ENCODE measurements at regions not wholly inside any gene's neighbourhood (a gene's known extent, or its start where the extent isn't known, plus 50 kb on each side); places are given as distances from the start of the nearest gene placed in this dataset.

DNA sequence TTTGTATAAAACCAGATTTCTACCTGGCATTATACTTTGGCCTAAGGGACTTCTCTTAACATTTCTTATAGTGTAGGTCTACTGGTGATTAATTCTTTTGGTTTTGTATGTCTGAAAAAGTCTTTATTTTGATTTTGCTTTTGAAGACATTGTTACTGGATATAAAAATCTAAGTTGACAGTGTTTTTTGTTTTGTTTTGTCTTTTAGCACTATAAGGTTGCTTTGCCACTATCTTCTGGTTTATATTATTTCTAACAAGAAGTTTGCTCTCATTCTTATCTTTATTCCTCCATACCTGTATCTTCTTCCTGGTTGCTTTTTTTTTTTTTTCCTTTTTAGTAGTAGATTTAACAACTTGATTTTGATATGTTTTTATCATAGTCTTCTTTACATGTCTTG is 76.0 kb downstream of the ING2 start:
- Mint-ChIP-seq H3K27me3 (ENCODE audit: unreplicated experiment) (no peaks in the 10 kb centered on the region), H3K36me3 (ENCODE audit: insufficient read depth, unreplicated experiment) (no peaks in the 10 kb centered on the region), H3K9me3 (ENCODE audit: low read depth, unreplicated experiment) (no peaks in the 10 kb centered on the region), H3K4me3 (ENCODE audit: low read depth, unreplicated experiment) (no peak overlapping the region), H3K4me1 (ENCODE audit: low read depth, unreplicated experiment) (no peaks in the 10 kb centered on the region), H3K27ac (ENCODE audit: unreplicated experiment) (no peak overlapping the region)
- DNase-seq = no peak
- no TSS peak for BruUV-seq (replicated peaks)
- intact Hi-C loops (cut with micrococcal nuclease; ENCODE audit: unreplicated experiment) = no loop called here
- TF ChIP-seq CTCF (IDR thresholded peaks at IDR 0.05; ENCODE audit: unreplicated experiment) = no peak
- CTCF ChIA-PET = no interaction called here

- H3K4me1 Mint-ChIP-seq (ENCODE audit: low read depth, unreplicated experiment) = no peaks in the 10 kb centered on the region
- H3K4me3 Mint-ChIP-seq (ENCODE audit: low read depth, unreplicated experiment) = no peak overlapping the region
- no peaks in the 10 kb centered on the region for H3K27me3 Mint-ChIP-seq (ENCODE audit: unreplicated experiment)
- no peak overlapping the region for H3K27ac Mint-ChIP-seq (ENCODE audit: unreplicated experiment)
- intact Hi-C loops (cut with micrococcal nuclease; ENCODE audit: unreplicated experiment) = no loop called here
- no peak for TF ChIP-seq CTCF (IDR thresholded peaks at IDR 0.05; ENCODE audit: unreplicated experiment)
- DNase-seq = no peak
- no TSS peak for BruUV-seq (replicated peaks)
- H3K36me3 Mint-ChIP-seq (ENCODE audit: insufficient read depth, unreplicated experiment) = no peaks in the 10 kb centered on the region
- CTCF ChIA-PET = no interaction called here
- H3K9me3 Mint-ChIP-seq (ENCODE audit: low read depth, unreplicated experiment) = no peaks in the 10 kb centered on the region
Measured at GRCh38 chr4:183586824-183587223, 72.2 kb downstream of the RWDD4 start.

GRCh38 chr4:183588169-183588675 is 70.8 kb downstream of the RWDD4 start:
- TF ChIP-seq CTCF (IDR thresholded peaks at IDR 0.05; ENCODE audit: unreplicated experiment) = no peak
- CTCF ChIA-PET = no interaction called here
- no peaks in the 10 kb centered on the region for H3K36me3 Mint-ChIP-seq (ENCODE audit: insufficient read depth, unreplicated experiment)

DNA sequence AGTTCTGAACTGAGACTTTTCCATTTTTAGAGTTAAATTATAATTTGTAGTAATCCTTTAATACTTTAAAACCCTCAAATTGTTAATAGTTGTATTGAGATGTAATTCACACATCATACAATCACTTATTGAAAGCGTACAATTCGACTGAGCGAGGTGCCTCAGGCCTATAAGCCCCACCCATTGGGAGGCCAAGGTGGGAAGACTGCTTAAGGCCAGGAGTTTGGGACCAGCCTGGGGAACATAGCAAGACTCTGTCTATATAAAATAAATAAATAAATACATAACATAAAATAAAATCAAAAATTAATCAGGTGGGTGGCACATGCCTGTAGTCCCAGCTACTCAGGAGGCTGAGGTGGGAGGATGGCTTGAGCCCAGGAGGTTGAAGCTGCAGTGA is 70.3 kb downstream of the RWDD4 start:
- CTCF ChIA-PET = no interaction called here
- H3K27me3 Mint-ChIP-seq (ENCODE audit: unreplicated experiment) = no peaks in the 10 kb centered on the region
- DNase-seq = no peak
- no peaks in the 10 kb centered on the region for H3K36me3 Mint-ChIP-seq (ENCODE audit: insufficient read depth, unreplicated experiment)
- no TSS peak for BruUV-seq (replicated peaks)
- intact Hi-C loops (cut with micrococcal nuclease; ENCODE audit: unreplicated experiment) = no loop called here
- H3K4me3 Mint-ChIP-seq (ENCODE audit: low read depth, unreplicated experiment) = no peak overlapping the region
- TF ChIP-seq CTCF (IDR thresholded peaks at IDR 0.05; ENCODE audit: unreplicated experiment) = no peak
- no peaks in the 10 kb centered on the region for H3K4me1 Mint-ChIP-seq (ENCODE audit: low read depth, unreplicated experiment)
- H3K9me3 Mint-ChIP-seq (ENCODE audit: low read depth, unreplicated experiment) = no peaks in the 10 kb centered on the region
- H3K27ac Mint-ChIP-seq (ENCODE audit: unreplicated experiment) = no peak overlapping the region

More at GRCh38 chr4:183588169-183588675, 70.8 kb downstream of the RWDD4 start:
- BruUV-seq (replicated peaks) = no TSS peak
- intact Hi-C loops (cut with micrococcal nuclease; ENCODE audit: unreplicated experiment) = no loop called here
- no peak for DNase-seq
- no peak overlapping the region for H3K27ac Mint-ChIP-seq (ENCODE audit: unreplicated experiment)
- H3K4me3 Mint-ChIP-seq (ENCODE audit: low read depth, unreplicated experiment) = no peak overlapping the region
- no peaks in the 10 kb centered on the region for H3K27me3 Mint-ChIP-seq (ENCODE audit: unreplicated experiment)
- H3K9me3 Mint-ChIP-seq (ENCODE audit: low read depth, unreplicated experiment) = no peaks in the 10 kb centered on the region
- no peaks in the 10 kb centered on the region for H3K4me1 Mint-ChIP-seq (ENCODE audit: low read depth, unreplicated experiment)

All from Calu3 (cell line).